ENCODE measurements at regions not wholly inside any gene's neighbourhood (a gene's known extent, or its start where the extent isn't known, plus 50 kb on each side); places are given as distances from the start of the nearest gene placed in this dataset.

- no peak for DNase-seq
Measured at GRCh38 chr12:98073610-98074009, 441.8 kb upstream of the TMPO start.

- no peak for DNase-seq
Measured at GRCh38 chr12:98074286-98074685, 441.1 kb upstream of the TMPO start.

GRCh38 chr12:98084391-98084790 lies 431.0 kb upstream of the TMPO start:
- no peak for DNase-seq

- no peak for DNase-seq
Measured at GRCh38 chr12:98085046-98085755, 430.2 kb upstream of the TMPO start.

- DNase-seq = no peak
Measured at GRCh38 chr12:98090731-98091130, 424.7 kb upstream of the TMPO start.

GRCh38 chr12:98096436-98096835 lies 419.0 kb upstream of the TMPO start:
- DNase-seq = no peak

GRCh38 chr12:98106031-98106683 lies 409.2 kb upstream of the TMPO start:
- DNase-seq = no peak

DNA sequence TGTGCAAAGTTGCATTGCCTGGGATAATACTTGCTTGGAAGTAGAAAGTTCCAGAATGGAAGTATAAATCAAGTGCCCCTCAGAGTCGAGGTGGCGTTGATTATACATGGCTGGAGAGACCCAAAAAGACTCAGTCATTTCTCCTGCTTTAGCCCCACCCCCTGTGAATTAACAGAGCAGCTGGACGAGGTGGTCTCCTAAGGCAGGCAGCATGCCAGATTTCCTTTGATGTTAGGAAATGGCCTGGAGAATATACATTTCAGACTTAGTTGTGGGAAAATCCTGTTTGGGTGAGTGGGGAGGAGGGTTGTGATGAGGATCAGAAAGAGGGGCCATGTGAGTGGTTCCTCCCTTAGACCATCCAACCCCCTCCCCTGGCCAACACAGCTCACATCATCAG lies 406.1 kb upstream of the TMPO start:
- DNase-seq = no peak

GRCh38 chr12:98110536-98110935 lies 404.9 kb upstream of the TMPO start:
- no peak for DNase-seq

GRCh38 chr12:98113548-98113947 lies 401.8 kb upstream of the TMPO start:
- DNase-seq = no peak

GRCh38 chr12:98121963-98122362 lies 393.4 kb upstream of the TMPO start:
- DNase-seq = no peak

- DNase-seq = no peak
Measured at GRCh38 chr12:98123021-98123461, 392.3 kb upstream of the TMPO start.

DNA sequence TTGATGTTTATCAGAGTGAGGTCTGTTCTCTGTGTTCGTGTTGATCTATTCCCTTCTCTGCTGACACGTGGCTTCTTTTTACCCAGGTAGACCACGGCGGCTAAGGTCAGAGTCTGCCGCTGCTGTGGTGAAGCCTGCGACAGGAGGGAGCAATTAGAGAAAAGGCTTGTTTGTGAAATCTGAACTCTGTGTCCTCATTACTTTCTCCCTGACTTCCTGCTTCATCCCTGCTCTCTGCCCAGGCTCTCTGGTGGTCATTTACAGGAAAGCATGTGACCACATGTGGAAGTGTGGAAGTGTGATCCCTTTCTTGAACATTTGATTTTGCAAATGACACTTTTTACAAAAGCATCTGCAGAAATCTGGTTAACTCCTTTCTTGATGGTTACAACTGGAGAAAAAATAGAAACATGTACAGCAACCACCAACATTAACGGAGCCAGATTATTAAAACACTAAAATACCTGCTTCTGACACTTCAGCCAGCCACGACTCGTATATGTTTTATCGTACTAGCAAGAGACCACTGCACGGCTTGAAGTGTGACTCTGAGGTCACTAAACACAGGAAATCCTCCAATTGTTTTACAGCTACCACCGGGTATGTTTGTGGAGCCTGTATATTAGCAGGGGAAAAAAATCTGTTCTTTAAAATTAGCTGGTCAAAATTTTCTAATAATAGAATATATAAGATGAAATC lies 388.6 kb upstream of the TMPO start:
- DNase-seq = no peak

DNA sequence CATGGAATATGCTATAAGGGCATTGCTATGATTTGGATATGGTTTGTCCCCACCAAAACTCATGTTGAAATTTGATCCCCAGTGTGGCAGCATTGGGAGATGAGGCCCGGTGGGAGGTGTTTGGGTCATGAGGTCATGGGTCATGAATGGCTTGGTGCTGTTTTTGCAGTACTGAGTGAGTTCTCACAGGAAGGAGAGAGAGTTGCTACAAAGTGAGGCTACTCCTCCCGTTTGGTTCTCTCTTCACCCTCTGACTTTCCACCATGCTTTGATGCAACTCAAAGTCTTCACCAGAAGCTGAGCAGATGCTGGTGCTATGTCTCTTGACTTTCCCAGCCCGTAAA lies 388.1 kb upstream of the TMPO start:
- DNase-seq = no peak

GRCh38 chr12:98127854-98128253 lies 387.5 kb upstream of the TMPO start:
- DNase-seq = no peak

- DNase-seq = no peak
Measured at GRCh38 chr12:98136544-98136943, 378.8 kb upstream of the TMPO start.

- no peak for DNase-seq
Measured at GRCh38 chr12:98137278-98137677, 378.1 kb upstream of the TMPO start.

- no peak for DNase-seq
Measured at GRCh38 chr12:98144953-98145352, 370.4 kb upstream of the TMPO start.

GRCh38 chr12:98146043-98146442 lies 369.3 kb upstream of the TMPO start:
- DNase-seq = no peak

- no peak for DNase-seq
Measured at GRCh38 chr12:98146487-98146886, 368.9 kb upstream of the TMPO start.

- DNase-seq = no peak
Measured at GRCh38 chr12:98149270-98149669, 366.1 kb upstream of the TMPO start.

GRCh38 chr12:98149691-98150210 lies 365.6 kb upstream of the TMPO start:
- no peak for DNase-seq

- no peak for DNase-seq
Measured at GRCh38 chr12:98151105-98151590, 364.2 kb upstream of the TMPO start.

DNA sequence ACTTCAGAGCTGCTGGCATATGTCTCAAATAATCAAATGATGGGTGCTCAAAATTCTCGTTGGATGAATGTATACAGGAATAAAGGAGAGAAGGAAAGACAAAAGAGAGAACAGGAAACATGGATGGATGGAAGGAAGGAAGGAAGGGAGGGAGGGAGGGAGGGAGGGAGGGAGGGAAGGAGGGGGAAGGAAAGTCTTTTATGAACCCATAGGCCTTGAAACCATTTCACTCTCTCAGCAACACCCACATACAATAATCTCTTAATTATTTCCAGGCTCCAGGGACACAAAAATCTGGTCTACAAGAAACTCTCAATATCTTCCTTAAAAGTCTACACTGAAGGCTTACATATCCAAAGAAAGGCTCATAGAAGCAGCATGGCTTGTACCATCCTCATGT lies 363.4 kb upstream of the TMPO start:
- no peak for DNase-seq
